ENCODE measurements at regions not wholly inside any gene's neighbourhood (a gene's known extent, or its start where the extent isn't known, plus 50 kb on each side); places are given as distances from the start of the nearest gene placed in this dataset.

GRCh38 chr2:19028587-19029375 is 329.6 kb downstream of the OSR1 start:
- DNase-seq: no peak
- H2AK5ac ChIP-seq (ENCODE audit: low read depth, low read length): no peak overlapping the region
- 60% methylated on average over 1 of the region's 12 CpGs; no CpG with 5 or more reads in 1 of the 2 experiments for WGBS, 2 experiments (ENCODE audit: extremely low coverage in 2 of 2, insufficient read length in 1 of 2)
- no peak overlapping the region for H3K4ac ChIP-seq (ENCODE audit: low read depth, low read length)
- no peak overlapping the region for H2BK15ac ChIP-seq (ENCODE audit: low read depth, low read length)
- H2BK5ac ChIP-seq (ENCODE audit: low read depth, low read length, poor library complexity, severe bottlenecking): no peak overlapping the region
- H2BK20ac ChIP-seq (ENCODE audit: low read depth, low read length): no peak overlapping the region
- 0 out of 2 replicates have a peak overlapping the region, but pooled peaks have one; percentile 17 for H2BK120ac ChIP-seq (ENCODE audit: low read depth, low read length)
- no peak overlapping the region for H2AK9ac ChIP-seq (replicated peaks; ENCODE audit: low read depth, low read length, poor library complexity)
- no peak overlapping the region for H3K14ac ChIP-seq (replicated peaks; ENCODE audit: low read depth, low read length)
- ATAC-seq (ENCODE audit: low read depth): no peak
- intact Hi-C loops (cut with micrococcal nuclease): no loop called here
- H3K27me3 ChIP-seq (ENCODE audit: control insufficient read depth, insufficient read depth, low read length): no peaks in the 10 kb centered on the region
- no peak overlapping the region for H4K8ac ChIP-seq (ENCODE audit: low read depth in 2 of 2, low read length in 2 of 2)
- in situ Hi-C loops (cut with MboI; ENCODE audit: low sequenced_read_pairs): no loop called here
- peaks cover 10% of the 10 kb centered on the region for H3K4me1 ChIP-seq (ENCODE audit: control insufficient read depth, insufficient read depth, low read length)
- H3K27ac ChIP-seq (ENCODE audit: insufficient read depth, low read length): no peak overlapping the region
- no peak overlapping the region for H4K5ac ChIP-seq (ENCODE audit: low read depth, low read length)
- no peaks in the 10 kb centered on the region for H3K9me3 ChIP-seq (ENCODE audit: control insufficient read depth, insufficient read depth, low read length)
- dilution Hi-C loops (cut with HindIII; ENCODE audit: low sequenced_read_pairs, unreplicated experiment): no loop called here
- no peaks in the 10 kb centered on the region for H3K79me1 ChIP-seq (ENCODE audit: low read depth in 1 of 2, low read length in 2 of 2)
- ChIA-PET CTCF (no interaction called here), POLR2A (ENCODE audit: unreplicated experiment) (interaction anchor here (0.6 kb wide), 1 partner anchor 12 kb away, joined by 12 read pairs; no protein-coding TSS in a partner anchor)
- H3K9ac ChIP-seq (ENCODE audit: low read depth, low read length): no peak overlapping the region
- no peak overlapping the region for H3K18ac ChIP-seq (ENCODE audit: low read depth, low read length)
- no TSS peak for BruUV-seq (replicated peaks)
- H3K56ac ChIP-seq (ENCODE audit: extremely low read depth, insufficient read depth, low read length): no peak overlapping the region
- H4K20me1 ChIP-seq (ENCODE audit: insufficient read depth, low read length): no peaks in the 10 kb centered on the region
- H3K9me1 ChIP-seq (ENCODE audit: insufficient read depth, low read length): peaks cover 6% of the 10 kb centered on the region; the same call in 1 of the 2 replicates
- H2AFZ ChIP-seq (replicated peaks; ENCODE audit: low read length, poor library complexity): peak overlapping the region; percentile 25
- H4K91ac ChIP-seq (ENCODE audit: insufficient read depth, low read depth, low read length): 0 out of 2 replicates have a peak overlapping the region, but pooled peaks have one; percentile 7
- H3K4me3 ChIP-seq (ENCODE audit: insufficient read depth, low read depth, low read length): no peak overlapping the region
- no peaks in the 10 kb centered on the region for H3K36me3 ChIP-seq (ENCODE audit: control insufficient read depth, insufficient read depth, low read length)
- H3K4me2 ChIP-seq (ENCODE audit: low read depth, low read length): no peak overlapping the region
- H3K23ac ChIP-seq (ENCODE audit: low read depth, low read length): no peak overlapping the region
- TF ChIP-seq MXI1 (IDR thresholded peaks at IDR 0.05; ENCODE audit: borderline replicate concordance, low read depth, low read length) (no peak), SMC3 (IDR thresholded peaks at IDR 0.05; ENCODE audit: low read depth, low read length) (no peak), RCOR1 (IDR thresholded peaks at IDR 0.05; ENCODE audit: insufficient replicate concordance, low read length) (no peak), ELK1 (IDR thresholded peaks at IDR 0.05; ENCODE audit: borderline replicate concordance, low read depth, low read length) (no peak), MAFK (IDR thresholded peaks at IDR 0.05; ENCODE audit: low read depth, low read length) (no peak), POLR2A (IDR thresholded peaks at IDR 0.05; ENCODE audit: low read depth, low read length) (no peak), RAD21 (IDR thresholded peaks at IDR 0.05; ENCODE audit: low read length) (no peak), USF2 (IDR thresholded peaks at IDR 0.05; ENCODE audit: low read depth, low read length) (no peak), CEBPB (IDR thresholded peaks at IDR 0.05; ENCODE audit: low read depth, low read length) (no peak), MAZ (IDR thresholded peaks at IDR 0.05; ENCODE audit: borderline replicate concordance, low read depth, low read length) (no peak), BHLHE40 (IDR thresholded peaks at IDR 0.05; ENCODE audit: low read depth, low read length) (no peak), NFE2L2 (IDR thresholded peaks at IDR 0.05; ENCODE audit: low read depth, low read length) (no peak), RFX5 (IDR thresholded peaks at IDR 0.05; ENCODE audit: low read depth, low read length) (no peak), CTCF (conservative IDR thresholded peaks at IDR 0.05; ENCODE audit: low read depth, low read length) (no peak), CHD1 (IDR thresholded peaks at IDR 0.05; ENCODE audit: low read depth, low read length) (no peak)

All from IMR-90 (cell line).